NT2/D1 (cell line): ENCODE measurements at regions not wholly inside any gene's neighbourhood (a gene's known extent, or its start where the extent isn't known, plus 50 kb on each side); places are given as distances from the start of the nearest gene placed in this dataset.
"Not testable (repeated sequence)": the region's sequence is repeated elsewhere in the genome, so short reads cannot be mapped to it uniquely, and the experiment has no call there.

Experiments used
- SUZ12 ChIP-seq: IDR thresholded peaks from 2 replicates; pipeline ENCODE4 v1.6.1; 2011; ENCODE audit not compliant: insufficient read length, insufficient read depth; ENCODE audit errors: extremely low read depth
- YY1 ChIP-seq: IDR thresholded peaks from 2 replicates; pipeline ENCODE4 v1.6.1; 2011; ENCODE audit not compliant: insufficient read length, insufficient read depth
- ZNF274 ChIP-seq: IDR thresholded peaks from 2 replicates; pipeline ENCODE4 v1.6.1; 2011; ENCODE audit warnings: mild to moderate bottlenecking, low read depth, low read length

GRCh38 chrX:41034902-41035301 is 50.3 kb upstream of the USP9X start:
- not testable (repeated sequence) for TF ChIP-seq YY1, SUZ12, ZNF274
